ENCODE measurements at regions not wholly inside any gene's neighbourhood (a gene's known extent, or its start where the extent isn't known, plus 50 kb on each side); places are given as distances from the start of the nearest gene placed in this dataset.

DNA sequence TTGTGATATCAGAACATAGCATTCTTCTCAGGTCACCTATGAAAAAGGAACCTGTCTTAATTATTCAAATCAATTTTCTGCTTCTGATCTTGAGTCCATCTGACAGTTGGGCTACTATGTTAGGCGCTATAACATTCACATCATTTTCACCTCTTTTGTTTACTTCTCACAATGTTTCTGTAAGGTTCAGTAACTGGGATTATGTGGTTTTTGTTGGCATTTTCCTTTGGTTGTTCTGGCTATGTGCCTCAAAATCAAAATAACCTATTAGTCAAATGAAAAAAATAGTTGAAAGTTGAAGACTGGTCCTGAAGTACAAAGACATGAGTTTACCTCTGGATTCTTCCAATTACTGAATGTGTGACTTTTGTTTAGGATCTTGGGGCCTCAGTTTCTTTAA lies 221.3 kb upstream of the SMIM30 start:
- Histone ChIP-seq H4K20me1 (ENCODE audit: control insufficient read depth, insufficient read depth) (no peaks in the 10 kb centered on the region), H3K4me3 (no peak overlapping the region), H3K4me2 (ENCODE audit: control insufficient read depth, insufficient read depth) (no peak overlapping the region), H3K9me3 (replicated peaks; ENCODE audit: control insufficient read depth, insufficient read depth, low read length) (no peaks in the 10 kb centered on the region), H3K27me3 (replicated peaks in 1 of 2; ENCODE audit: control insufficient read depth in 2 of 2, insufficient read depth in 2 of 2, low read length in 1 of 2) (no peaks in the 10 kb centered on the region), H3K9ac (ENCODE audit: control insufficient read depth, insufficient read depth, low read length) (no peak overlapping the region), H3K79me2 (ENCODE audit: control insufficient read depth, insufficient read depth, low read length) (no peaks in the 10 kb centered on the region), H3K36me3 (ENCODE audit: control insufficient read depth in 2 of 2, insufficient read depth in 2 of 2, low read length in 1 of 2) (no peaks in the 10 kb centered on the region), H3K27ac (ENCODE audit: control insufficient read depth, insufficient read depth) (no peak overlapping the region), H2AFZ (ENCODE audit: control insufficient read depth, low read depth, low read length) (no peak overlapping the region), H3K4me1 (ENCODE audit: control insufficient read depth, insufficient read depth, low read length) (no peaks in the 10 kb centered on the region)
- in situ Hi-C loops (cut with MboI) (no loop called here), intact Hi-C loops (cut with micrococcal nuclease; ENCODE audit: unreplicated experiment) (no loop called here)
- FAIRE-seq, result no peak
- no TSS peak for BruUV-seq (replicated peaks)
- ChIA-PET SMC1A (ENCODE audit: uncharacterized antibody, unreplicated experiment) (no interaction called here), RAD21 (ENCODE audit: unreplicated experiment) (no interaction called here), POLR2A (no interaction called here), CTCF (no interaction called here)
- no peak for DNase-seq (ENCODE audit: low read depth, low spot score)
- WGBS (ENCODE audit: insufficient coverage, insufficient replicate concordance, low lambda C conversion rate, missing lambda C conversion rate), result 0% methylated on average over 1 of the region's 1 CpG
- ATAC-seq, result no peak
- no peak for TF ChIP-seq TBL1XR1 (IDR thresholded peaks at IDR 0.05; ENCODE audit: low read depth, low read length)
- TF ChIP-seq, protein P1, sequence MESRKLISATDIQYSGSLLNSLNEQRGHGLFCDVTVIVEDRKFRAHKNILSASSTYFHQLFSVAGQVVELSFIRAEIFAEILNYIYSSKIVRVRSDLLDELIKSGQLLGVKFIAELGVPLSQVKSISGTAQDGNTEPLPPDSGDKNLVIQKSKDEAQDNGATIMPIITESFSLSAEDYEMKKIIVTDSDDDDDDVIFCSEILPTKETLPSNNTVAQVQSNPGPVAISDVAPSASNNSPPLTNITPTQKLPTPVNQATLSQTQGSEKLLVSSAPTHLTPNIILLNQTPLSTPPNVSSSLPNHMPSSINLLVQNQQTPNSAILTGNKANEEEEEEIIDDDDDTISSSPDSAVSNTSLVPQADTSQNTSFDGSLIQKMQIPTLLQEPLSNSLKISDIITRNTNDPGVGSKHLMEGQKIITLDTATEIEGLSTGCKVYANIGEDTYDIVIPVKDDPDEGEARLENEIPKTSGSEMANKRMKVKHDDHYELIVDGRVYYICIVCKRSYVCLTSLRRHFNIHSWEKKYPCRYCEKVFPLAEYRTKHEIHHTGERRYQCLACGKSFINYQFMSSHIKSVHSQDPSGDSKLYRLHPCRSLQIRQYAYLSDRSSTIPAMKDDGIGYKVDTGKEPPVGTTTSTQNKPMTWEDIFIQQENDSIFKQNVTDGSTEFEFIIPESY (IDR thresholded peaks at IDR 0.05), result no peak
- TF ChIP-seq PML (IDR thresholded peaks at IDR 0.05; ENCODE audit: low read length), result no peak
- TF ChIP-seq FOXK2 (IDR thresholded peaks at IDR 0.05), result no peak
- no peak for TF ChIP-seq NFXL1 (IDR thresholded peaks at IDR 0.05; ENCODE audit: borderline replicate concordance)
- no peak for TF ChIP-seq POLR2AphosphoS5 (IDR thresholded peaks at IDR 0.05; ENCODE audit: low read length)
- no peak for TF ChIP-seq TCF12 (IDR thresholded peaks at IDR 0.05; ENCODE audit: low read depth, low read length)
- TF ChIP-seq SMARCA5 (IDR thresholded peaks at IDR 0.05), result no peak
- no peak for TF ChIP-seq ETV6 (conservative IDR thresholded peaks at IDR 0.05 in 1 of 2, IDR thresholded peaks at IDR 0.05 in 1 of 2; ENCODE audit: borderline replicate concordance in 1 of 2, low read depth in 1 of 2)
- TF ChIP-seq, protein P2, sequence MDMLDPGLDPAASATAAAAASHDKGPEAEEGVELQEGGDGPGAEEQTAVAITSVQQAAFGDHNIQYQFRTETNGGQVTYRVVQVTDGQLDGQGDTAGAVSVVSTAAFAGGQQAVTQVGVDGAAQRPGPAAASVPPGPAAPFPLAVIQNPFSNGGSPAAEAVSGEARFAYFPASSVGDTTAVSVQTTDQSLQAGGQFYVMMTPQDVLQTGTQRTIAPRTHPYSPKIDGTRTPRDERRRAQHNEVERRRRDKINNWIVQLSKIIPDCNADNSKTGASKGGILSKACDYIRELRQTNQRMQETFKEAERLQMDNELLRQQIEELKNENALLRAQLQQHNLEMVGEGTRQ (IDR thresholded peaks at IDR 0.05; ENCODE audit: borderline replicate concordance, low read depth, low read length), result no peak
- TF ChIP-seq ZBTB40 (IDR thresholded peaks at IDR 0.05; ENCODE audit: borderline replicate concordance), result no peak
- TF ChIP-seq POU2F2 (IDR thresholded peaks at IDR 0.05; ENCODE audit: borderline replicate concordance, low read depth, low read length), result no peak
- no peak for TF ChIP-seq PKNOX1 (IDR thresholded peaks at IDR 0.05)
- TF ChIP-seq KDM1A (IDR thresholded peaks at IDR 0.05; ENCODE audit: borderline replicate concordance), result no peak
- TF ChIP-seq, protein P3, sequence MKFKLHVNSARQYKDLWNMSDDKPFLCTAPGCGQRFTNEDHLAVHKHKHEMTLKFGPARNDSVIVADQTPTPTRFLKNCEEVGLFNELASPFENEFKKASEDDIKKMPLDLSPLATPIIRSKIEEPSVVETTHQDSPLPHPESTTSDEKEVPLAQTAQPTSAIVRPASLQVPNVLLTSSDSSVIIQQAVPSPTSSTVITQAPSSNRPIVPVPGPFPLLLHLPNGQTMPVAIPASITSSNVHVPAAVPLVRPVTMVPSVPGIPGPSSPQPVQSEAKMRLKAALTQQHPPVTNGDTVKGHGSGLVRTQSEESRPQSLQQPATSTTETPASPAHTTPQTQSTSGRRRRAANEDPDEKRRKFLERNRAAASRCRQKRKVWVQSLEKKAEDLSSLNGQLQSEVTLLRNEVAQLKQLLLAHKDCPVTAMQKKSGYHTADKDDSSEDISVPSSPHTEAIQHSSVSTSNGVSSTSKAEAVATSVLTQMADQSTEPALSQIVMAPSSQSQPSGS (IDR thresholded peaks at IDR 0.05; ENCODE audit: low read length), result no peak
